ENCODE measurements at regions not wholly inside any gene's neighbourhood (a gene's known extent, or its start where the extent isn't known, plus 50 kb on each side); places are given as distances from the start of the nearest gene placed in this dataset.
A peak's percentile ranks its signal among the peaks of the same experiment; 100 is the strongest.
"Not testable (repeated sequence)": the region's sequence is repeated elsewhere in the genome, so short reads cannot be mapped to it uniquely, and the experiment has no call there.

- Mint-ChIP-seq H3K4me3 (no peak overlapping the region), H3K27ac (no peak overlapping the region), H3K36me3 (ENCODE audit: low read depth) (no peaks in the 10 kb centered on the region), H3K9me3 (no peaks in the 10 kb centered on the region), H3K27me3 (no peaks in the 10 kb centered on the region), H3K4me1 (ENCODE audit: low read depth) (no peaks in the 10 kb centered on the region)
Measured at GRCh38 chr14:35952584-35952983, 126.4 kb downstream of the BRMS1L start.

- no peaks in the 10 kb centered on the region for H3K27me3 Mint-ChIP-seq
- no peak overlapping the region for H3K27ac Mint-ChIP-seq
- no peaks in the 10 kb centered on the region for H3K4me1 Mint-ChIP-seq (ENCODE audit: low read depth)
- H3K36me3 Mint-ChIP-seq (ENCODE audit: low read depth) = no peaks in the 10 kb centered on the region
- no peaks in the 10 kb centered on the region for H3K9me3 Mint-ChIP-seq
- no peak overlapping the region for H3K4me3 Mint-ChIP-seq
Measured at GRCh38 chr14:35949920-35950513, 123.9 kb downstream of the BRMS1L start.

- H3K9me3 Mint-ChIP-seq; H3K4me1 Mint-ChIP-seq (ENCODE audit: low read depth); H3K27ac Mint-ChIP-seq; H3K27me3 Mint-ChIP-seq; H3K4me3 Mint-ChIP-seq; H3K36me3 Mint-ChIP-seq (ENCODE audit: low read depth): not testable (repeated sequence)
Measured at GRCh38 chr14:35947983-35948382, 121.8 kb downstream of the BRMS1L start.

DNA sequence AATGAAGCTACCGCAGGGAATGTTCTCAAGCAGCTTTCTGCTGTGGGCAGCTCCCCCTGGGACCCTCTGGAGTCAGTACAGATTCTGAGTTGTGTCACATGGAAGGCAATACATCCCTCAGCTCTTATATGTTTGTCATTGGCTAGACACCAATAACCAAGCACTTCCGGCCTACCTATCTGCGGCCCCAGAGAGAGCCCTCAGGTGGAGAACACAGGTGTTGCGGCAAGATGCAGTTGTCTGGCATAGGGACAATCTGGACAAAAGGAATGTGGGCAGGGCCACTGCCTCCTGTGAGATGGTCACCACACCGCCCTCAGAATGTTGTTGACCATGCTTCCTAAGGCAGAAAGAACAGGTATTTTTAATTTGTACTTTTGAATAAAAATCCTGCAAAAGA lies 118.7 kb downstream of the BRMS1L start:
- Mint-ChIP-seq H3K4me3 (no peak overlapping the region), H3K4me1 (ENCODE audit: low read depth) (no peaks in the 10 kb centered on the region), H3K27me3 (no peaks in the 10 kb centered on the region), H3K9me3 (no peaks in the 10 kb centered on the region), H3K27ac (no peak overlapping the region), H3K36me3 (ENCODE audit: low read depth) (no peaks in the 10 kb centered on the region)

GRCh38 chr14:35940291-35940690 lies 114.2 kb downstream of the BRMS1L start:
- H3K36me3 Mint-ChIP-seq (ENCODE audit: low read depth) = no peaks in the 10 kb centered on the region
- peaks cover under 1% of the 10 kb centered on the region for H3K4me1 Mint-ChIP-seq (ENCODE audit: low read depth)

DNA sequence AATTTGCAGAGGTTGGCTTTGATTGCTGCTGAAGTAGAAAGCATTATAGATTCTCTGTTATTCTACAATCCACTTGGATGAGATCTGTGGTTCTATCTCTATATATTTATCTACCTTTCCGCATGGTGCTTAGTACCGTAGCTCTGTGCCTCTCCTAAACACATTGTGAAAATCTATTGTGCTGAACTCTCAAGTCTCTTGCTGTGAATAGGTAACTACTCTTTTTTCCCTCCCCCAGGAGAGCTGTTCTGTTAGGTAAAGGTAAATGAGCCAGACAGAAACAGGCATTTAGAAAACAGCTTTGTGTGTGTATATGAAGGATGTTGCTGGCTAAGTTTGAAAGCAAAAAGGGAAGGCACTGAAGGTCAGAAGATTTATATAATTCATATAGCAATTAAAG lies 112.6 kb downstream of the BRMS1L start:
- H3K4me3 Mint-ChIP-seq = no peak overlapping the region
- H3K36me3 Mint-ChIP-seq (ENCODE audit: low read depth) = no peaks in the 10 kb centered on the region
- H3K27ac Mint-ChIP-seq = no peak overlapping the region
- H3K27me3 Mint-ChIP-seq = peaks cover 14% of the 10 kb centered on the region
- H3K4me1 Mint-ChIP-seq (ENCODE audit: low read depth) = peaks cover 15% of the 10 kb centered on the region
- H3K9me3 Mint-ChIP-seq = no peaks in the 10 kb centered on the region

More at GRCh38 chr14:35940291-35940690, 114.2 kb downstream of the BRMS1L start:
- no peak overlapping the region for H3K27ac Mint-ChIP-seq
- peaks cover 14% of the 10 kb centered on the region for H3K27me3 Mint-ChIP-seq
- H3K4me3 Mint-ChIP-seq = no peak overlapping the region
- H3K9me3 Mint-ChIP-seq = no peaks in the 10 kb centered on the region

- H3K9me3 Mint-ChIP-seq = peaks cover 5% of the 10 kb centered on the region
- peaks cover 14% of the 10 kb centered on the region for H3K27me3 Mint-ChIP-seq
- peaks cover 35% of the 10 kb centered on the region for H3K4me1 Mint-ChIP-seq (ENCODE audit: low read depth)
- H3K27ac Mint-ChIP-seq = no peak overlapping the region
- H3K36me3 Mint-ChIP-seq (ENCODE audit: low read depth) = no peaks in the 10 kb centered on the region
- peak overlapping the region; percentile 32 for H3K4me3 Mint-ChIP-seq
Measured at GRCh38 chr14:35934499-35934898, 108.4 kb downstream of the BRMS1L start.

GRCh38 chr14:35932659-35933159 lies 106.6 kb downstream of the BRMS1L start:
- Mint-ChIP-seq H3K27ac (peak overlapping the region; percentile 73), H3K9me3 (peaks cover 5% of the 10 kb centered on the region)

GRCh38 chr14:35932136-35932535 lies 106.0 kb downstream of the BRMS1L start:
- Mint-ChIP-seq H3K4me3 (peak overlapping the region; percentile 78), H3K4me1 (ENCODE audit: low read depth) (peaks cover 35% of the 10 kb centered on the region), H3K36me3 (ENCODE audit: low read depth) (no peaks in the 10 kb centered on the region), H3K27me3 (peaks cover under 1% of the 10 kb centered on the region), H3K9me3 (peaks cover 5% of the 10 kb centered on the region), H3K27ac (peak overlapping the region; percentile 73)

More at GRCh38 chr14:35932659-35933159, 106.6 kb downstream of the BRMS1L start:
- peak overlapping the region; percentile 78 for H3K4me3 Mint-ChIP-seq
- peaks cover 35% of the 10 kb centered on the region for H3K4me1 Mint-ChIP-seq (ENCODE audit: low read depth)
- H3K36me3 Mint-ChIP-seq (ENCODE audit: low read depth) = no peaks in the 10 kb centered on the region
- peaks cover 7% of the 10 kb centered on the region for H3K27me3 Mint-ChIP-seq

GRCh38 chr14:35931346-35931745 lies 105.2 kb downstream of the BRMS1L start:
- no peak overlapping the region for H3K4me3 Mint-ChIP-seq
- peaks cover 5% of the 10 kb centered on the region for H3K9me3 Mint-ChIP-seq
- H3K4me1 Mint-ChIP-seq (ENCODE audit: low read depth) = peaks cover 35% of the 10 kb centered on the region

GRCh38 chr14:35929186-35929585 lies 103.0 kb downstream of the BRMS1L start:
- no peaks in the 10 kb centered on the region for H3K36me3 Mint-ChIP-seq (ENCODE audit: low read depth)
- no peak overlapping the region for H3K4me3 Mint-ChIP-seq
- no peaks in the 10 kb centered on the region for H3K27me3 Mint-ChIP-seq
- H3K27ac Mint-ChIP-seq = no peak overlapping the region
- H3K4me1 Mint-ChIP-seq (ENCODE audit: low read depth) = peaks cover 24% of the 10 kb centered on the region
- H3K9me3 Mint-ChIP-seq = peaks cover 5% of the 10 kb centered on the region

More at GRCh38 chr14:35931346-35931745, 105.2 kb downstream of the BRMS1L start:
- no peak overlapping the region for H3K27ac Mint-ChIP-seq
- no peaks in the 10 kb centered on the region for H3K27me3 Mint-ChIP-seq
- no peaks in the 10 kb centered on the region for H3K36me3 Mint-ChIP-seq (ENCODE audit: low read depth)

GRCh38 chr14:35927727-35928126 lies 101.6 kb downstream of the BRMS1L start:
- Mint-ChIP-seq H3K9me3 (peaks cover 3% of the 10 kb centered on the region), H3K36me3 (ENCODE audit: low read depth) (no peaks in the 10 kb centered on the region), H3K4me1 (ENCODE audit: low read depth) (peaks cover 9% of the 10 kb centered on the region), H3K4me3 (no peak overlapping the region), H3K27ac (no peak overlapping the region), H3K27me3 (no peaks in the 10 kb centered on the region)

- Mint-ChIP-seq H3K27me3 (no peaks in the 10 kb centered on the region), H3K4me1 (ENCODE audit: low read depth) (no peaks in the 10 kb centered on the region), H3K36me3 (ENCODE audit: low read depth) (no peaks in the 10 kb centered on the region), H3K4me3 (no peak overlapping the region), H3K9me3 (no peaks in the 10 kb centered on the region), H3K27ac (no peak overlapping the region)
Measured at GRCh38 chr14:35925319-35925718, 99.2 kb downstream of the BRMS1L start.

DNA sequence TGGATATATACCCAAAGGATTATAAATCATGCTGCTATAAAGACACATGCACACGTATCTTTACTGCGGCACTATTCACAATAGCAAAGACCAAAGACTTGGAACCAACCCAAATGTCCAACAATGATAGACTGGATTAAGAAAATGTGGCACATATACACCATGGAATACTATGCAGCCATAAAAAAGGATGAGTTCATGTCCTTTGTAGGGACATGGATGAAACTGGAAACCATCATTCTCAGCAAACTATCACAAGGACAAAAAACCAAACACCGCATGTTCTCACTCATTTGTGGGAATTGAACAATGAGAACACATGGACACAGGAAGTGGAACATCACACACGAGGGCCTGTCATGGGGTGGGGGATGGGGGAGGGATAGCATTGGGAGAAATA lies 96.5 kb downstream of the BRMS1L start:
- not testable (repeated sequence) for H3K27ac Mint-ChIP-seq; H3K4me3 Mint-ChIP-seq; H3K27me3 Mint-ChIP-seq; H3K4me1 Mint-ChIP-seq (ENCODE audit: low read depth); H3K36me3 Mint-ChIP-seq (ENCODE audit: low read depth); H3K9me3 Mint-ChIP-seq

- Mint-ChIP-seq H3K27me3 (no peaks in the 10 kb centered on the region), H3K36me3 (ENCODE audit: low read depth) (no peaks in the 10 kb centered on the region), H3K27ac (no peak overlapping the region), H3K4me1 (ENCODE audit: low read depth) (no peaks in the 10 kb centered on the region), H3K9me3 (peaks cover 12% of the 10 kb centered on the region), H3K4me3 (no peak overlapping the region)
Measured at GRCh38 chr14:35921745-35922144, 95.6 kb downstream of the BRMS1L start.

All from stimulated activated naive CD8-positive, alpha-beta T cell treated with anti-CD3 and anti-CD28 coated beads, Interleukin-15, Interleukin-2, amounts not matched to agents 100 ng/mL and 50 ng/mL, for 24 hours (primary cell).